ENCODE measurements at regions not wholly inside any gene's neighbourhood (a gene's known extent, or its start where the extent isn't known, plus 50 kb on each side); places are given as distances from the start of the nearest gene placed in this dataset.

DNA sequence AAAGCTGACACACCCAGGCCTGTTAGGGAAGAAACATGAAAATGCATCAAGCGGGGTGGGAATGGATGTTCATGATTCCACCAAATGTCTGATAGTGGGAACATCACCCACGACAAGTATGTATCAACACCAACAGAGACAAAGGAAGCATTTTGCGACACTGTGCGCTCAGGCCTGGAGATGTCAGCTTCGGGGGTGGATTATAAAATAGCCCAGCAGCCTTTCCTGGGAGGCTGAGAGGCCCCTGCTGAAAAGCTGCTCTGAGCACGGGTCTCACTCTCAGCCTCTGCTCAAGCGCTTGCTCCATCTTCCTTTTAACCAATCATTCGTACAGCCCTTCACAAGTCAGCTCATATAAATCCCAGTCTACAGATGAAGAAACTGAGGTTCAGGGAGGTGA lies 213.5 kb downstream of the BCL11B start:
- H3K4me1 Mint-ChIP-seq, result no peaks in the 10 kb centered on the region
- no peak overlapping the region for H3K4me3 Mint-ChIP-seq
- H3K36me3 Mint-ChIP-seq, result peaks cover 3% of the 10 kb centered on the region; the same call in 1 of the 2 replicates
- TF ChIP-seq FOXJ3 (CRISPR knock-in tag; IDR thresholded peaks at IDR 0.05; ENCODE audit: borderline replicate concordance), result no peak
- TF ChIP-seq CDX4 (CRISPR knock-in tag; IDR thresholded peaks at IDR 0.05; ENCODE audit: borderline replicate concordance), result no peak
- TF ChIP-seq STAT6 (CRISPR knock-in tag; conservative IDR thresholded peaks at IDR 0.05; ENCODE audit: low read depth), result no peak
- no peak for TF ChIP-seq SOX15 (CRISPR knock-in tag; IDR thresholded peaks at IDR 0.05)
- H3K27ac Mint-ChIP-seq, result no peak overlapping the region
- H3K9me3 Mint-ChIP-seq, result peaks cover 14% of the 10 kb centered on the region
- DNase-seq (ENCODE audit: low spot score), result no peak
- no peak for ATAC-seq
- H3K27me3 Mint-ChIP-seq (ENCODE audit: low read depth), result no peaks in the 10 kb centered on the region
- POLR2A ChIA-PET, result no interaction called here
- CTCF ChIA-PET, result interaction anchor here (1.5 kb wide), 1 partner anchor 262 kb away, joined by 4 read pairs; no protein-coding TSS in a partner anchor

DNA sequence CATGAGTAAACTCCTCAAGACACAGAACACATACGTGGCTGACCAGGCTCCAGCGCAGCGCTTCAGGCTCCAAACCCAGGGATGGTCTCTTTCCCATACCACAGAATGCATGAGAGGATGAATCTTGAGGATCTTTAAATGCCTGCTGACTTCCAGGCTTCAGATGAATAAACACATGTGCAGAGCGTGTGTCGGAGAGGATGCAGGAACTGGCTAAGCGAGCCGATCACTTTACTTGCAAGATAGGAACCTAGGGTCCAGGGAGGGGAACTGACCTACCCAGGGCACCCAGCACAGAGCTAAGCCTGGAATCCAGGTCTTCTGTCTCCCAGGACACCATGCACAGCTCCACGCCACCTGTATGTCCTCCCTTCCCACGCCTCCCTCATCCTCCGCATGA lies 209.8 kb downstream of the BCL11B start:
- DNase-seq (ENCODE audit: low spot score) (no peak), ATAC-seq (no peak)
- H3K9me3 Mint-ChIP-seq, result peaks cover under 1% of the 10 kb centered on the region
- no peaks in the 10 kb centered on the region for H3K36me3 Mint-ChIP-seq
- ChIA-PET POLR2A (no interaction called here), CTCF (no interaction called here)
- H3K4me1 Mint-ChIP-seq, result no peaks in the 10 kb centered on the region
- no peaks in the 10 kb centered on the region; the same call in 1 of the 2 replicates for H3K27me3 Mint-ChIP-seq (ENCODE audit: low read depth)
- H3K4me3 Mint-ChIP-seq, result no peak overlapping the region
- H3K27ac Mint-ChIP-seq, result no peak overlapping the region
- TF ChIP-seq TCF7 (CRISPR knock-in tag; IDR thresholded peaks at IDR 0.05; ENCODE audit: low read depth) (no peak), NFATC4 (CRISPR knock-in tag; IDR thresholded peaks at IDR 0.05) (no peak), PRRX2 (CRISPR knock-in tag; IDR thresholded peaks at IDR 0.05) (no peak), KAT7 (CRISPR knock-in tag; IDR thresholded peaks at IDR 0.05; ENCODE audit: borderline replicate concordance) (no peak)
- TF ChIP-seq, protein P1, sequence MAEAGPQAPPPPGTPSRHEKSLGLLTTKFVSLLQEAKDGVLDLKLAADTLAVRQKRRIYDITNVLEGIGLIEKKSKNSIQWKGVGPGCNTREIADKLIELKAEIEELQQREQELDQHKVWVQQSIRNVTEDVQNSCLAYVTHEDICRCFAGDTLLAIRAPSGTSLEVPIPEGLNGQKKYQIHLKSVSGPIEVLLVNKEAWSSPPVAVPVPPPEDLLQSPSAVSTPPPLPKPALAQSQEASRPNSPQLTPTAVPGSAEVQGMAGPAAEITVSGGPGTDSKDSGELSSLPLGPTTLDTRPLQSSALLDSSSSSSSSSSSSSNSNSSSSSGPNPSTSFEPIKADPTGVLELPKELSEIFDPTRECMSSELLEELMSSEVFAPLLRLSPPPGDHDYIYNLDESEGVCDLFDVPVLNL (CRISPR knock-in tag; IDR thresholded peaks at IDR 0.05; ENCODE audit: borderline replicate concordance, low read depth), result no peak
- TF ChIP-seq, protein P2, sequence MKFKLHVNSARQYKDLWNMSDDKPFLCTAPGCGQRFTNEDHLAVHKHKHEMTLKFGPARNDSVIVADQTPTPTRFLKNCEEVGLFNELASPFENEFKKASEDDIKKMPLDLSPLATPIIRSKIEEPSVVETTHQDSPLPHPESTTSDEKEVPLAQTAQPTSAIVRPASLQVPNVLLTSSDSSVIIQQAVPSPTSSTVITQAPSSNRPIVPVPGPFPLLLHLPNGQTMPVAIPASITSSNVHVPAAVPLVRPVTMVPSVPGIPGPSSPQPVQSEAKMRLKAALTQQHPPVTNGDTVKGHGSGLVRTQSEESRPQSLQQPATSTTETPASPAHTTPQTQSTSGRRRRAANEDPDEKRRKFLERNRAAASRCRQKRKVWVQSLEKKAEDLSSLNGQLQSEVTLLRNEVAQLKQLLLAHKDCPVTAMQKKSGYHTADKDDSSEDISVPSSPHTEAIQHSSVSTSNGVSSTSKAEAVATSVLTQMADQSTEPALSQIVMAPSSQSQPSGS (CRISPR knock-in tag; IDR thresholded peaks at IDR 0.05; ENCODE audit: borderline replicate concordance, low read depth), result no peak

- DNase-seq (ENCODE audit: low spot score), result no peak
- no peak overlapping the region for H3K4me3 Mint-ChIP-seq
- ATAC-seq, result no peak
- POLR2A ChIA-PET, result no interaction called here
- CTCF ChIA-PET, result no interaction called here
- TF ChIP-seq FOXK1 (CRISPR knock-in tag; IDR thresholded peaks at IDR 0.05) (no peak), IRF1 (CRISPR knock-in tag; IDR thresholded peaks at IDR 0.05) (no peak)
- TF ChIP-seq, protein P3, sequence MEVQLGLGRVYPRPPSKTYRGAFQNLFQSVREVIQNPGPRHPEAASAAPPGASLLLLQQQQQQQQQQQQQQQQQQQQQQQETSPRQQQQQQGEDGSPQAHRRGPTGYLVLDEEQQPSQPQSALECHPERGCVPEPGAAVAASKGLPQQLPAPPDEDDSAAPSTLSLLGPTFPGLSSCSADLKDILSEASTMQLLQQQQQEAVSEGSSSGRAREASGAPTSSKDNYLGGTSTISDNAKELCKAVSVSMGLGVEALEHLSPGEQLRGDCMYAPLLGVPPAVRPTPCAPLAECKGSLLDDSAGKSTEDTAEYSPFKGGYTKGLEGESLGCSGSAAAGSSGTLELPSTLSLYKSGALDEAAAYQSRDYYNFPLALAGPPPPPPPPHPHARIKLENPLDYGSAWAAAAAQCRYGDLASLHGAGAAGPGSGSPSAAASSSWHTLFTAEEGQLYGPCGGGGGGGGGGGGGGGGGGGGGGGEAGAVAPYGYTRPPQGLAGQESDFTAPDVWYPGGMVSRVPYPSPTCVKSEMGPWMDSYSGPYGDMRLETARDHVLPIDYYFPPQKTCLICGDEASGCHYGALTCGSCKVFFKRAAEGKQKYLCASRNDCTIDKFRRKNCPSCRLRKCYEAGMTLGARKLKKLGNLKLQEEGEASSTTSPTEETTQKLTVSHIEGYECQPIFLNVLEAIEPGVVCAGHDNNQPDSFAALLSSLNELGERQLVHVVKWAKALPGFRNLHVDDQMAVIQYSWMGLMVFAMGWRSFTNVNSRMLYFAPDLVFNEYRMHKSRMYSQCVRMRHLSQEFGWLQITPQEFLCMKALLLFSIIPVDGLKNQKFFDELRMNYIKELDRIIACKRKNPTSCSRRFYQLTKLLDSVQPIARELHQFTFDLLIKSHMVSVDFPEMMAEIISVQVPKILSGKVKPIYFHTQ (CRISPR knock-in tag; IDR thresholded peaks at IDR 0.05), result no peak
- H3K4me1 Mint-ChIP-seq, result no peaks in the 10 kb centered on the region
- H3K27me3 Mint-ChIP-seq (ENCODE audit: low read depth), result no peaks in the 10 kb centered on the region; the same call in 1 of the 2 replicates
- H3K27ac Mint-ChIP-seq, result no peak overlapping the region
- H3K9me3 Mint-ChIP-seq, result no peaks in the 10 kb centered on the region
- no peaks in the 10 kb centered on the region for H3K36me3 Mint-ChIP-seq
Observed at GRCh38 chr14:99062772-99063418, 209.1 kb downstream of the BCL11B start.

Measured in WTC11 (cell line).